ENCODE measurements at regions not wholly inside any gene's neighbourhood (a gene's known extent, or its start where the extent isn't known, plus 50 kb on each side); places are given as distances from the start of the nearest gene placed in this dataset.

GRCh38 chr2:4483050-4483449 is 779.7 kb downstream of the DCDC2C start:
- TF ChIP-seq CTCF (IDR thresholded peaks at IDR 0.05) (no peak), POLR2A (IDR thresholded peaks at IDR 0.05) (no peak)
